ENCODE measurements at regions not wholly inside any gene's neighbourhood (a gene's known extent, or its start where the extent isn't known, plus 50 kb on each side); places are given as distances from the start of the nearest gene placed in this dataset.
"Not testable (repeated sequence)": the region's sequence is repeated elsewhere in the genome, so short reads cannot be mapped to it uniquely, and the experiment has no call there.

DNA sequence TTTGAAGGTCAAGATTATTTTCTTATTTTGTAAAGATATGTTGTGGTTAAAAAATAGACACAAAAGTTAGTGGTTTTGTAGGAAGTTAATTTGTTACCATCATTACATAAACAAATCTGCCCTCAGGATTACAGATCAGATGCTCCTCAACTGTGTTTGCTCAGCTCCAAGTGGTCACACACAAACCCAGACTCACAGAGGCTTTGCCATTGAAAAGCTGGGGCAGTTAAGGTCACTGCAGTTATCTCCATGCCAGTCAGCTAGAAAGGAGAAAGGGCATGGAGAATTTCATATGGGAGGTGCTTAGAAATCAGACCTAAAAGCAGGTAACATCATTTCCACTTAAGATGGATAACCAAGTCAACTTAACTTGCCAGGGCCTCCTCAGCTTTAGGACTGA lies 825.7 kb upstream of the GBE1 start:
- no peak for DNase-seq

DNA sequence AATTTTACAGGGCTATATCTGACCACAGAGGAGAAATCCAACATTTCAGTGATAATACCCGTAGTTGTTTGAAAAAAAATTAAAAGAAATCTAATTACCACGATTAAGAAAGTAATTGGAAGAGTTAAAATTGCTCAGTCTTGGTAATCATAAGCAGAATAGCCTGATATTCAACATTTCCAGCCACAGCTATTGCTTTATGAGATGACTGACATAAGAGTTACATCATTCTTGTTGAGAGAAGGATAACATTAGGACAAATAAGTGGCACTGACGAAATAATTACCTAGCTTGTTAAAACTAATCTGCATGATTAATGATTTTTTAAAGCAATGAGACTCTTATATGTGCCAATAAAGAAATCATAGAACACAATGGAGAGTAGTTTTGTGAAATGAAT lies 825.0 kb upstream of the GBE1 start:
- DNase-seq, result no peak

DNA sequence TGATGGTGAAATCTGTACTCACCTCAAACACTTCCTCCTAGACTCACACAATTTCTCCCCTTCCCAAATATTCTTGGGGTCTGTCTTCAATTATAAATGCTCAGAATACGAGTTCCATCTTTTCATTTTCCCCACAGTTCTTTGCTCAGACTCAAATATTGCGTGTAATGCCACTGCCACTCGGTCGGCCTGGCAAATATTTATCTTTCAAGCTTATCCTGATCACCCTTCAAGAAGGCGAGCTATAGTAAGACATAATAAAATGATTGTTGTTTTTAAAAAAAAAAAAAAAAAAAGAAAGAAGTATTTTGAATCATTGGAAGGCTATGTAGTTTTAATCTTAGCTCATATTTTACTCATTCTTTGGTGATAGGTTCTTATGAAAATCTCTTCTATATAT lies 824.6 kb upstream of the GBE1 start:
- DNase-seq, result not testable (repeated sequence)

DNA sequence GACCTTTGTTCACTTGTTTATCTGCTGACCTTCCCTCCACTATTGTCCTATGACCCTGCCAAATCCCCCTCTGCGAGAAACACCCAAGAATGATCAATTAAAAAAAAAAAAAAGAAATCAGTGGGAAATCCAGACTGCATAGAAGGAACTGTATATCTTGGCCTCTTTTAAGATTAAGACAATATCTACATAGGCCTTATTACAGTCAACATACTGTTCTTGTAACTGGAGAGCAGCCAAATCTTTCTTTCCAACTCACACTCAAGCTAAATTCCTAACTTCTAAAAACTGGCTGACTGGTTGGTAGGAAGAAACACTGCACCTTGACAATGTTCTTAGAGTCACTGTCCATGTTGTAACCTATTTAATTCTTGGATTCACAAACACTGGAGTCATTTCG lies 824.1 kb upstream of the GBE1 start:
- DNase-seq, result not testable (repeated sequence)

DNA sequence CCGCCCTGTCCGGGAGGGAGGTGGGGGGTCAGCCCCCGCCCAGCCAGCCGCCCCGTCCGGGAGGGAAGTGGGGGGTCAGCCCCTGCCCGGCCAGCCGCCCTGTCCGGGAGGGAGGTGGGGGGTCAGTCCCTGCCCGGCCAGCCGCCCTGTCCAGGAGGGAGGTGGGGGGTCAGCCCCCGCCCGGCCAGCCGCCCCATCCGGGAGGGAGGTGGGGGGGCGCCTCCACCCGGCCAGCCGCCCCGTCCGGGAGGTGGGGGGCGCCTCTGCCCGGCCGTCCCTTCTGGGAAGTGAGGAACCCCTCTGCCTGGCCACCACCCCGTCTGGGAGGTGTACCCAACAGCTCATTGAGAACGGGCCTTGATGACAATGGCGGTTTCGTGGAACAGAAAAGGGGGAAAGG lies 823.4 kb upstream of the GBE1 start:
- DNase-seq, result not testable (repeated sequence)

DNA sequence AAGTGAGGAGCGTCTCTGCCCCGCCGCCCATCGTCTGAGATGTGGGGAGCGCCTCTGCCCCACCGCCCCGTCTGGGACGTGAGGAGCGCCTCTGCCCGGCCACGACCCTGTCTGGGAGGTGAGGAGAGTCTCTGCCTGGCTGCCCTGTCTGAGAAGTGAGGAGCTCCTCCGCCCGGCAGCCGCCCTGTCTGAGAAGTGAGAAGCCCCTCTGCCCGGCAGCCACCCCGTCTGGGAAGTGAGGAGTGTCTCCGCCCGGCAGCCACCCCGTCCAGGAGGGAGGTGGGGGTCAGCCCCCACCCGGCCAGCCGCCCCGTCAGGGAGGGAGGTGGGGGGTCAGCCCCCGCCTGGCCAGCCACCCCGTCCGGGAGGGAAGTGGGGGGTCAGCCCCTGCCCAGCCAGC lies 823.0 kb upstream of the GBE1 start:
- DNase-seq, result not testable (repeated sequence)

DNA sequence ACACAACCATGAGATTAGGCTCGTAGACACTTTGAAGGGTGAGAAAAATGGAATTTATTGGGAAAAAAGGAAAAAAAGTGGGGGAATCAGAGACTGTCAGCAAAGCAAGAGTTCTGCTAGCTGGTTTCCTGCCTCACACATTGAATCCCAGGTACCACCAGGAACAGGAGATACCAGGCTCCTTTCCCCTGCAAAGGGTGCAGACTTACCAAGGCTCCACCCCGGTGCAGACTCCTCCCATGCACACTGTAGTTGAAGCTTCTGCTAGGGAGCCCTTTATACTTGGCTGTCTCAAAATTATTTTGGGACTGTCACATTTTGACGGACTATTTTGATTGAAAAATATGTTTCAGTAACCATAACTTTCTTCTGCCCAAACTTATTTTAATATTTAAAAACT lies 819.9 kb upstream of the GBE1 start:
- no peak for DNase-seq

DNA sequence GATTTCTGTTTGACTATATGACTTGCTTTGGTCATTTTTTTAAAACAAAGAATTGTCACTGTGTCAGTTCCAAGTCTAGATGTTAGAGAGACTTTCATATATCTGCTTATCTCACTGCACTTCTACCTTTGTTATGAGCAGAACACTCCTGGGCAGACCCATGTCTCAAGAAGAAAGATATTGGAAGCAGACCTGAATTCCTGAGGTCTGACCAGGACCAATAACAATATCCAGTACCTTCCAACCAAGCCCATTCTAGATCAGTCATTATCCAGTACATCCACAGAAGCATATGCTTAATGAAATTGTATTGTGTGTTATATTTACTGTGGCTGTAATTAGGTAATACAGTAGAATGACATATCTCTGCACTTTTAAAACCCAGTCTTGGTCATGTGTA lies 811.3 kb upstream of the GBE1 start:
- no peak for DNase-seq

DNA sequence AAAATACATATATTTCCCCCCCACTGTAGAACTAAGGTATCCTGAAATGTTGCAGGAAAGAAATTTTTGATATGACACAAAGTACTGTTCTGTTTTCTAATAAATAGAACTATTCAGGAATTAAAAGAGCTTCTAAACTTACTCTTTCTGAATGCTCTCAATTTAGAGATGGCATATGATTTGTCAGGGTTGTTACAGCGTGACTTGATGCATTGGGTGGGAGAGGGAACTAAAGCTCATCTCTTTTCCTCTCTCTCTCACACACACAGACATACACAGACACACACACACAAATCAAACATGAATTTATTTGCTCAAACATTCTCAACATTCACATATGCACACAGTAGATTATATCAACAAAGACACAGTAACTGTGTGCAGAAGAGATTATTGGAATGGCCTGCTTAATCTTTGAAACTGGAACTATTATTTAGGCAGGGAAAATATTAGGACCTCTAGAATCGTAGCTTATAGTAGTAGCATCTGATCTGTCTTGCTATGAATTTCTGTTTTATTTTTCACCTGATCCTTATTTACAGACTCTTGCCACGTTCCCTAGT lies 807.4 kb upstream of the GBE1 start:
- no peak for DNase-seq

DNA sequence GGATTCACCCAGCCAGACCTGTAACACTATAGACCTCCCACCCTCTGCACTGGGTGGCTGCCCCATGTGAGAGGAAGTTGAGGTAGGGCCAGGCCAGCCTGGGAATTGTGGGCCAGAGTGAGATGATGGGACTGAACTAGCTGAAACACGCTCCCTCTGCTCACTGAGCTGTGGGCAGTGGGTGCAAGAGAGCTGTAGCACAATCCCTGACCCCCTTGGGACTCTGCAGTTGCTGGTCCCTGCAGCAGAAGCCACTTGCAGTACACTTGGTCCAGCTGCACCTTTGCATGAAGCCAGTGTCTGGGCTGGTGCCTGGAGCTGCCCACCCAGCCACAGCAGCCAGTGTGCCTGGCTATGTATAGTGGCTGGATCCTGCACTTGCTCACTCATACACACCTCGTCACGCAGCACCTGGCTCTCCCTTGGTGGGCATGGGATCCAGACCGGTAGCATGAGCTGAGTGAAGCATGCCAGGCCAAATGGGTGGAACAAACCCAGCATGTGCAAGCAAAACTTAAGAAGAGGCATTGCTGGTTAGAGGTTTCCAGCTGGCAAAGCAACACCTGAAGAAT lies 805.7 kb upstream of the GBE1 start:
- DNase-seq, result no peak

DNA sequence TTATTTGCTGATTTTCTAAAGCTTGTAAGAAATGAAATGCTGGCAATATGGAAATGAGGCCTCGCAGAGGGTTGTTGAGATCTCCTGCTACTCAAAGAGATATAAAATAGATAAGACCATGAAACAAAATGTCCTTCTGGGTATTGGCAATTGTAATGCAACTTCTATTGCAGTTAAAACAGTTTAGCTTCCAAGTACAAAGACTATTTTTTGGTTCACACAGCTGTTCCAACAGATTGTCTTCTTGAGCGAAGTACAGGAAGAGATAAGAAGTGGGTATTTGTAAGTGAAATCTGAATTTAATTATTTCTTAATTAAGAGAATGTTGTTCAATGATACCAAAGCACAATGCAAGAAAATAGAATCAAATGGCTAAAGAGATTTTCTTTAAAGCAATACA lies 801.5 kb upstream of the GBE1 start:
- DNase-seq, result no peak

DNA sequence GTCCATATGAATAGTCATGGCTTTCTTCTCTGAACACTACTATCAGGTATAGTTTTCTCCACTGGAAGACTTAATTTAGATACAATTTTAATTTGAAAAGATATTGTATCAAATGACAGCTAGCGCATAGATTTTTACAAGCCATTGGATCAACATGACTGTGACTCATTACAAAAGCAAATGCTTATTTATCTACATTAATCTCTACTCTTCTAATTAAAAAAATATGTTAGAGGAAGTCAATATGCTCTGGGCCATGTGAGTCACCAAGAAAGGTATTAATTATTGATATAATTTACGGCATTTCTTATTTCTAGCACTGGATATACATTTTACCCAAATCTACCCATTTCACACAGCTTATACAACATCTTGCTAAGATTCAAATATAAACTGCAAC lies 800.3 kb upstream of the GBE1 start:
- no peak for DNase-seq

DNA sequence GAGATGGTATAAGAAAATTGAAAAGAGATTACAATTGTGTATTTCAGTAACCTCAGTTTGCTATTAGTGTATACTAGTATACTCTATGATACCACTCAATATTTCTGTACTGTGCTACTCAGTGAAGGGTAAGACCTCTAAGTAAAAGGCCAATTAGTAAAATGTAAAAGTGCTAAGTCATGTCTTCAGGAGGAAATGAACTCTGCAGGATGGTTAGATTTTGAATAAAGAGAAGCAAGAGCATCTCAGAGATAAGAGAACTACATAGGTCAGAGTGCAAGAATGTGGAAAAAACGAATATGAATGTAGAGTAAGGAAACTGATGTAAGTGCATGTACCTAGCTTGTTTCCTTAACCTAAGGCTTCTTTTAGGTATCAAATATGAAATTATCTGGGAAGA lies 796.6 kb upstream of the GBE1 start:
- DNase-seq, result no peak

DNA sequence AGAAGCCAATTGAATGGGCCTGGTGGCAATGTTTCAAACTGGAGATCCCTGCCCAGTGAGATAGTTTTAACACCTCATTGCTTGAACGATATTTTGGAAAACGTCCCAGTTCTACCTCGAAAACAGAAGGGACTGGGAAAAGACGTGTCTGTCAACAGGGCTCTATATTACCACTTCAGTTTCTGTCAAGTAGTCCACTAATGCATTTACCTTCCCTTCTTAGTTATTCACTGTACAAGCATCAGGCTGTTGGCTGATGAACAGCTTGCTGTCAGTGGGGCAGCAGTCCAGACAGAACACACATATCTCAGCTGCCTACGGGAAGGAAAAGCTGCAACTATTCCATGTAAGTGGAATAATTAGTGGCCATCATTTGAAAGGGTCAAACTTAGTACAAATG lies 794.7 kb upstream of the GBE1 start:
- DNase-seq, result no peak

DNA sequence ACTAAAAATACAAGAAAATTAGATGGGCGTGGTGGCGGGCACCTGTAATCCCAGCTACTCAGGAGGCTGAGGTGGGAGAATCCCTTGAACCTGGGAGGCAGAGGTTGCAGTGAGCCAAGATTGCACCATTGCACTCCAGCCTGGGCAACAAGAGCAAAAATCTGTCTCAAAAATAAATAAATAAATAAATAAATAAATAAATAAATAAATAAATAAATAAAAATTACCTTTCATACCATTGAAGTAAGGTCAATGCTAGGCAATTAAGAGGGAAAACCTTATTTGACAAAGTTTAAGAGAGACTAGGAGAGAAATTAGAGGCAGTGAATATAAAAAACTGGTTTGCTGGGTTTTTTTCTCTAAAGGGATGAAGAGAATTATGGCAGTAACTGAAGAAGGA lies 781.1 kb upstream of the GBE1 start:
- DNase-seq, result not testable (repeated sequence)

DNA sequence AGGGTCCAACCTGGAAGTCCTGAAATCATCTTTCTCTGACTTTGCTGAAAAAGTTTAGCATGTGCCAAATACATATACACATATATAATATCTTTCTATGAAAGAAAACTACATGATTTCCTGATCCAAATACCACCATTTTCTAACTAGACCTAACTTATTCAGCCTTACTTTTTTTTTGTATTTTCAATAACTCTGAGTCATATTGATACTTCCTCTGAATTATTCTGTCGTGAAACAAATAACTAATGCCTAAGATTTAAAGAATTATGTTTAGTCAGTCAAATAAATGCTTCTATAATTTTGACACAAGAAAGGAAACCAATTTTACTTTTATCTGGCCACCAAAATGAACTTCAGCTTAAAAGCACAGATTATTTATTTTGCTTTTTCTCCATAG lies 760.2 kb upstream of the GBE1 start:
- DNase-seq, result no peak

DNA sequence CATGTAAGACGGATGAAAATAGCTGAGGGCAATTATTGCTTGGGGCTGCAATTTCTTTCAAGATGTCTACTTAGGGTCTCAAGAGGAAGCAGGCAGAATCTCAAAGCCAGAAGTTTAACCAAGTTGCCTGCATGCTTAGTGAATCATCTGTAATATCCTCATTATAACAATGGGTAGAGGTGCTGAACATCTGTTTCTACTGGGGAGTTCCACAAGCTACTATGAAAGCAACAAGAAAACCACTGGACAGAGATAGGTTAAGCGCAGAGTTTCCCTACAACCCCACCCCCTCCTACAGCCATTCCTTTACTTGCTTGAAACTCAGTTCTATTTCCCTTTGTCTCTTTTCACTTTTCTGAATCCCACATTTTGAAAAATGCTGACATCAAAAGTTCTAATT lies 759.4 kb upstream of the GBE1 start:
- DNase-seq, result no peak

DNA sequence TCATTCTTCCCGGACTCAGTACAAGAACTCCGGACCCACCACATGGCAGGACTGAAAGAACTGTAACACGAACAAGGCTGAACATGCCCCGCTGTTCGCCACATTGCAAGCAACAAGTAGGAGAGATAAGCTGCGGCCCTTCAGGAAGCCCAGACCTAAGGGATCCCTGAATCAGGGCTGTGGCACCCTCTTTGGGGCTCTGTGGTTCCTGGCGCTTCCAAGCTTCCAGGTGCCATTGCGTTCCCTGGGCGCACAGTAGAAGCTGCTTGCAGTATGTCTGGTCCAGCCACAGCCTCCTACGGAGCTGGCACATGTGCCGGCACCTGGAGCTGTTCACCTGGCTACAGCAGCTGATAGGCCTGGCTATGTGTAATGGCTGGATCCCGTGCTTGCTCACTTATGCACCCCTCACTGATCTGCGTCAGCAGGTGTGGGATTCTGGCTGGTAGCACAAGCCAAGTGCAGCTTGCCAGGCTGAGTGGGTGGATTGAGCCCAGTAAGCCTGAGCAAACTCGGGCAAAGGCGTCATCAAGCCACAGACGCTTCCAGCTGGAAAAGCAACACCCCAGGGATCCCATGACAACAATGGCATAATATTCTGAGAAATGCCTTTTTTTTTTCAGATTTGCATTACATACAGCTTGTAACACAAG lies 748.6 kb upstream of the GBE1 start:
- DNase-seq, result no peak

DNA sequence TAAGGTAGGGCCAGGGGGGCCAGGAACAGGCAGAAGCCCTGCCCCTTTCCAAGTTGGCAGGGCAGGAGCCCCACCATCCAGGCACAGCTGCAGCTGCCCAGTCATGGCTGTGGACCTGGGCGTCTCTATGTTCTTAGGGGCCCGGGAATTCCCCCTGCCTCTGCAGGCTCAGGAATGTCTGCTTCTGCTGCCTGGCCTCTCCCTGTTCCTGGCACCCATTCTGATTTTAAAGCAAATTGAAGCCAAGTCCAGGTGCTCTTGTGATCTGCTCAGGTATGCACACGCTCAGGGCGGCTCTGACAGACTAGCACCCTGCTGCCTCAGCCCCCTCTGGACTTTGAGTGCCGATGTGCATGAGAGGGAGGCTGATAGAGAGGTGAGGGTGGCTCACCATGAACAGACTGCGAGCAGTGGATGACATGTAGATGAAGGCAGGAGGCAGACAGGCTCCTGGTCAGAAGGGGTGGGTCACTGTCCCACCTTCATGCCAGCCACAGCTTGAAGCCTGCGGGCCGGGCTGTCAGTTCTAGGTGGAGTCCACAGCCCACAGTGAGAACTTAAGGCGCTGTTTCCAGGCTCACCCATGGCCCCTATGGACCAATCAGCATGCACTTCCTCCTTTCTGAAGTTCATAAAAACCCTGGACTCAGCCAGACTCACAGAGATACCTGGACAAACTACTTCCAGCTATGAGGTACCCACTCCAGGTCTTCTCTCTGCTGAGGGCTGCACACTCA lies 747.8 kb upstream of the GBE1 start:
- DNase-seq, result no peak

DNA sequence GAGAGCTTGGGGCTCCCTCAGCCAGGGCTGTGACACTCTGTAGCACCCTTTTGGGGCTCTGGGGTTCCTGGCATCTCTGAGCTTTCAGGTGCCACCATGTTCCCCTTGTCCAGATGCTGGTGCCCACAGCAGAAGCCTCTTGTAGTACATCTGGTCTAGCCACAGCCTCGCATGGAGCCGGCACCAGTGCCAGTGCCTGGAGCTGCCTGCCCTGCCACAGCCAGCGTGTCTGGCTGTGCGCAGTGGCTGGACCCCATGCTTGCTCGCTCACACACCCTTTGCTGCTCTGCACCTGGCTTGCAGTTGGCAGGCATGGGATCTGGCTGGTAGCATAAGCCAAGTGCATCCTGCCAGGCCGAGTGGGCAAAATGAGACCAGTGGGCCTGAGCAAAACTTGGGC lies 744.8 kb upstream of the GBE1 start:
- no peak for DNase-seq

DNA sequence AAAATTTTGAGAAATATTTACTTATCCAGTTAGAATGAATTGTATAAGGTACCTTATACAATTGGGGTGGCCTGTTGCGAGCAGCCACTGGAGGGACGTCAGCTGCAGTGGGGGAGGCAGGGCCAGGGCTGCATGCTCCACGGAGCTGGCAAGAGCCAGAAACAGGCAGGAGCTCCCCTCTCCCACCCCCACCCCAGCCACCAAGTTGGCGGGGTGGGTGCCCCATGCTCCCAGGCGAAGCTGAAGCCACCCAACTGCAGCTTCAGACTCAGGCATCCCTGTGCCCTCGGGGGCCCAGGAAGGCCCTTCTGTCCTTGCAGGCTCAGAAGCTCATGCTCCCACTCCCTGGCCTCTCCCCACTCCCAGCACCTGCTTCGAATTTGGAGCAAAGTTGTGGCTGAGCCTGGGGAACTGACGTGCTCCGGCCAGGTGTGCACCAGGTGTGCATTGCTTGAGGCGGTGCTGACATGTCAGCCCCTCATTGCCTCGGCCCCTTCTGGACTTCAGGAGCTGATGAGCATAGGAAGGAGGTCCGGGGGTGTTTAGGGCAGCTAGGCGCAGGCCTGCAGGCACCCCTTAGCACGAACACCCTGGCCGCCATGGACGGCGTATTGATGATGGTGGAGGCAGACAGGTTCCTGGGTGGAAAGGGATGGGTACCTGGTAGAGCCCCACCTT lies 743.8 kb upstream of the GBE1 start:
- DNase-seq, result no peak

DNA sequence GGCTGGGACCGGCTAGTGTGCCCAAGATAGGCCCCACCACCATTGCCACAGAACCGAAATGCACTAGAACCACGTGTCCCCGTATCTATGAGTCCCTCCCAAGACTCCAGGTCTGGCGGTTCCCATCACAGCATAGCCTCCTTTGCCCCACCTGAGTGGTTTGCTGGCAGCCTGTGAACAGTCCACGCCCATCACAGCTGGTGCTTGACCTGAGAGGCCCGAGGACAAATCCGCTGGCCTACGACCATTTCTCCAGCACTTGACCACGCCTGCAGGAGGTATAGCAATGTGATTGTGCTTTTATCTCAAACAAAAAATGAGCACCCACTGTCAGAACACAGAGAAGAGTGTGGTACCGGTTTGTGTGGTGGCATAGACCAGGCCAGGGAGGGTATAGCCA lies 736.7 kb upstream of the GBE1 start:
- DNase-seq, result no peak

DNA sequence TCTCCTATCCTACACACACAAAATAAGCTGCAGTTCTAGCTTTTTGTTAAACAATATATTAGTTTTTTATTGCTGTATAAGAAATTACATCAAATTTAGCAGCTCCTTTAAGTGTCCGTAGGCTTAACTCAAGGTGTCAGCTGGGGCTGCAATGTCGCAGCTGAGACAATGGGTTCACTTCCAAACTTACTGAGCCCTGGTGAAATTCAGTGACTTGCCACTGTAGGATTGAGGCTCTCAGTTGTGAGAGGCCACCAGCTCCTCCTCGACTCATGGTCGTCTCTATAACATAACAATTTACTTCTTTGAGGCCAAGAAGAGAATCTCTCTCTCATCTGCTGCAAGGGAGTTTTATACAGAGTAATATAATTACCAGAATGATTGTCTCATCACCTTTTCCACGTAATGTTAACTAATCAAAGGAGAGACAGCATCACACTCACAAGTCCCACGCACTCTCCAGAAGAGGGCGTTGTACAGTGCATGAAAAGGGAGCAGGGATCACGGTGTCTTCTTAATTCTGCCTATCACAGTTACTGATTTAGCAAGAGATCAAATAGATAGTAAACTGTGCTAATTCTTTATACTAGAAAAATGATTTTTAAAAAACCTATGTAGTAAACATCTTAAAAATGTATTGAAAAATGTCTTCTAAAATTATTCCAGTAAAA lies 735.6 kb upstream of the GBE1 start:
- no peak for DNase-seq

Data from NCI-H1048 (cell line).